ENCODE measurements at regions not wholly inside any gene's neighbourhood (a gene's known extent, or its start where the extent isn't known, plus 50 kb on each side); places are given as distances from the start of the nearest gene placed in this dataset.

GRCh38 chr4:35993606-35994005 lies 250.7 kb downstream of the ARAP2 start:
- Histone ChIP-seq H3K79me2 (ENCODE audit: insufficient read depth, low read length) (no peaks in the 10 kb centered on the region), H4K91ac (ENCODE audit: insufficient read length, low read depth, low read length) (no peak overlapping the region), H2AFZ (ENCODE audit: low read length) (no peak overlapping the region), H3K14ac (ENCODE audit: insufficient read depth, low read length) (no peak overlapping the region), H3K4me1 (ENCODE audit: insufficient read depth, low read length) (no peaks in the 10 kb centered on the region), H3K9ac (ENCODE audit: extremely low read depth, insufficient read length, low read length) (no peak overlapping the region), H3K23ac (ENCODE audit: insufficient read length, low read depth, low read length) (no peak overlapping the region), H3K9me3 (ENCODE audit: control insufficient read depth, low read depth, low read length) (no peaks in the 10 kb centered on the region), H3K27ac (ENCODE audit: insufficient read length, low read depth, low read length) (no peak overlapping the region), H2AK5ac (ENCODE audit: insufficient read length, low read length) (no peak overlapping the region), H3T11ph (ENCODE audit: low read length) (no peak overlapping the region), H2BK12ac (ENCODE audit: insufficient read length, low read depth, low read length) (no peak overlapping the region), H2BK5ac (ENCODE audit: insufficient read length, low read length) (no peak overlapping the region), H4K8ac (replicated peaks; ENCODE audit: insufficient read length, low read depth, low read length) (no peak overlapping the region), H3K4ac (ENCODE audit: low read depth, low read length) (no peak overlapping the region), H3K27me3 (ENCODE audit: insufficient read depth, low read length) (no peaks in the 10 kb centered on the region), H3K18ac (ENCODE audit: insufficient read length, low read depth, low read length) (no peak overlapping the region), H4K5ac (ENCODE audit: insufficient read length, low read depth, low read length) (no peak overlapping the region), H2BK120ac (ENCODE audit: low read depth, low read length, poor library complexity, severe bottlenecking) (no peak overlapping the region), H3K23me2 (ENCODE audit: insufficient read length, low read depth, low read length, poor library complexity, severe bottlenecking) (no peaks in the 10 kb centered on the region), H2BK20ac (ENCODE audit: low read depth, low read length, poor library complexity, severe bottlenecking) (no peak overlapping the region), H3K56ac (ENCODE audit: insufficient read length, low read depth, low read length) (no peak overlapping the region), H3K4me2 (ENCODE audit: insufficient read depth, insufficient read length, low read length) (no peak overlapping the region), H4K20me1 (ENCODE audit: control insufficient read depth, insufficient read depth, insufficient read length) (no peaks in the 10 kb centered on the region), H2BK15ac (ENCODE audit: low read depth, low read length) (no peak overlapping the region), H3K79me1 (ENCODE audit: insufficient read depth, low read depth, low read length, poor library complexity, severe bottlenecking) (no peaks in the 10 kb centered on the region)
- WGBS (ENCODE audit: extremely low coverage, insufficient read length, low lambda C conversion rate): no CpG with 5 or more reads among the region's 2 CpGs
- H3K4me3 Mint-ChIP-seq: no peak overlapping the region
- H3K27ac Mint-ChIP-seq: no peak overlapping the region
- no peaks in the 10 kb centered on the region for H3K27me3 Mint-ChIP-seq (ENCODE audit: low read depth)
- DNase-seq: no peak
- H3K4me1 Mint-ChIP-seq: no peaks in the 10 kb centered on the region
- peaks cover 2 to 4% of the 10 kb centered on the region in 2 experiments; a peak in 2 of 5 replicates for H3K9me3 Mint-ChIP-seq
- no peaks in the 10 kb centered on the region; a peak in 1 of 7 replicates for H3K36me3 Mint-ChIP-seq (ENCODE audit: insufficient read depth in 1 of 3, low read depth in 3 of 3)
- TF ChIP-seq CTCF (conservative IDR thresholded peaks at IDR 0.05): no peak

All from H9 (cell line).